ENCODE measurements at regions not wholly inside any gene's neighbourhood (a gene's known extent, or its start where the extent isn't known, plus 50 kb on each side); places are given as distances from the start of the nearest gene placed in this dataset.

DNA sequence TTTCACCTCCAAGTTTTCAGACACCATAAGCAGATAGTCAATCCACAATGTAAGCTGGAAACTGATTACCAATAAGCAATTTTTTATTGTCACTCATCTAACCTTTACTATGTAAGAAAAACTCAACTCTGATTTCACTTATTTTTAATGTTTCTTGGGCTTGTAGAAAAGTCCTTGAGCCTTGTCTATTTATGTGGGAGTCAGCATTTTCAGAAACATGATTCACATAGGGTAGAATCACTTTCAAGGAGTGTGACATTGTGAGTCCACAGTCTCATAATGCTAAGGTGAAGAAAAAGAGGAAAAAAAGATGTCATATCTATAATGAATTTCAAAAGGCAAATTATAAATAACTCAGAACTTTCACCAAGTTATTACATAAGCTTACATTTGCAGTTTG lies 2167.9 kb upstream of the C9orf72 start:
- ATAC-seq (no peak), DNase-seq (ENCODE audit: missing footprints) (no peak)
- intact Hi-C loops (cut with DNase I), result no loop called here

DNA sequence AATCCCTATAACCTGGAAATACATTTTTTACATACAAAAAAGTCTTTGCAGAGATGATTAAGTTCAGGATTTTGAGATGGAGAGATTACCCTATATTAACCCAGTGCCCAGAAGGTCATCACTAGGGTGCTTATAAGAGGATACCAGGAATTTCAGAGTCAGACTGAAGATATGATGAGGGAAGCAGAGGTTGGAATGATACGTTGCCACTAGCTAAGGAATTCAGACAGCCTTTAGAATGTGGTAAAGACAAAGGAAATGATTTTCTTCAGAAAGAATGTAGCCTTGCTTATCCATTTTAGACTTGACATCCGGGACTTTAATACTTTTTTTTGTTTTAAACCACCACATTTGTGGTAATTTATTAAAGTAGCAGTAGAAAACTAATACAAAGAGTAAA lies 2176.8 kb upstream of the C9orf72 start:
- intact Hi-C loops (cut with DNase I), result no loop called here
- DNase-seq (ENCODE audit: missing footprints), result no peak
- no peak for ATAC-seq

DNA sequence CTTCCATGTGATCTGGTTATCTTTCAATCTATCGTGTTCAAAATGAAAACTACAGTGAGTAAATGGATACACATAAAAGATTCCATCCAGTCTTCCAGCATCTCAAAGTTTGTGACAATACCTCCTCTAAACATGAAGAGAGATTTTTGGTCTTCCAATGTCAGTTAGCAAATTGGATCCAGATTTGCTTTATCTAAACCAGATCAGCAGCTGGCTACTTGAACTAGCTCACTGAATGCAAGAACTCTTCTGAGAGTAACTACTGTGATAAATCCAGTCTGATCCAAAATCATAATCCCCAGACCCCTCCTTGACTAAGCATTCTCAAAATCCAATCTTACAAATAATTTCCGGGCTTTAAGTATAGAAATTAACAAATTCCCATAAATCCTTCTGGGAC lies 2177.9 kb upstream of the C9orf72 start:
- ATAC-seq, result no peak
- DNase-seq (ENCODE audit: missing footprints), result no peak
- intact Hi-C loops (cut with DNase I), result no loop called here

DNA sequence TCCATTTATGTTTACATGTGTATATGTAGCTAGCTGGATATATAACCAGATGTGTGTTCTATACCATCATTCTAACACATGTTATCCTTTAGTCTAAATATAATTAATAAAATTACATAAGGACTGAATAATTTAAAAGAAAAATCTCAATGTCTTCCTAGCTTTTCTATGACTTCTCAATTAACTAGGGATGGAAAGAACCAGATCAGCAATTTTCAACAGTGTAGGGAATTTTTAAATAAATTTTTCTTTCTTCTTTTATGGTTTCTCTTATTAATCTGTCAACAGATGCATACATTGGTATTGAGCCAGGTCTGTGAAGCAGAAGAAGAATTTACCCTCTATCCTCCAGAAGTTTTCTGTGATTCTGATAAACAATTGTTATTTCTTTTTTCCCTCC lies 2180.4 kb upstream of the C9orf72 start:
- intact Hi-C loops (cut with DNase I), result no loop called here
- DNase-seq (ENCODE audit: missing footprints) (no peak), ATAC-seq (no peak)

DNA sequence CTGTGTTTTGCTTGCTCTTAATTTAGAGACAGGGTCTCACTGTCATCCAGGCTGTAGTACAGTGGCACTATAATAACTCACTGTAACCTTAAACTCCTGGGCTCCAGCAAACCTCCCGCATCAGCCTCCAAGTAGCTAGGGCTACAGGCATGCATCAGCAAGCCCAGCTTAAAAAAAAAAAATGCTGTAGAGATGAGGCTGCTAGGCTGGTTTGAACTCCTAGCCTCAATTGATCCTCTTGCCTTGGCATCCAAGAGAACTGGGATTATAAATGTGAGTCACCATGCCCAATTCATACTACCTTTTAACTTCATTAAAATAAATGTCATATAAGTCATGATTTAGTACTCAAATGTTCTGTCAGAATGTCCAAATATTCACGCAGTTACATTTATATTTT lies 2195.7 kb upstream of the C9orf72 start:
- intact Hi-C loops (cut with DNase I), result no loop called here
- DNase-seq (ENCODE audit: missing footprints), result no peak
- ATAC-seq, result no peak

DNA sequence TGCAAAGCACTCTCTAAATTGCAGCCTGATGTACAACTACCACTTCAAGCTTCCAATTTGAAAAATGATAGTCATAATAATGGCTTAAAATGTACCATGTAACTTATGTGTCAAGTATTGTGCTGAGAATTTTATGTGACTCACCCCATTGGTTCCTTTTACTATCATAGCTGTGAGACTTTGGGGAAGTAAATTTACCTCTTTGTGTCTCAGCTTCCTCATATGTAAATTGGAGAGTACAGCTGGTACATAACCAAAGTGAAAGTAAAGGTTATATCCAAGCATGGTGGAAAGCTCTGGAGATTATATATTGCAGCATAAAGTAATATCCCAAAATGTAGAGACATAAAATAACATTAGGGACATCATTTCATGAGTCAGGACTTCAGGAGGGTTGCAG lies 2200.4 kb upstream of the C9orf72 start:
- ATAC-seq (no peak), DNase-seq (ENCODE audit: missing footprints) (no peak)
- intact Hi-C loops (cut with DNase I), result no loop called here

DNA sequence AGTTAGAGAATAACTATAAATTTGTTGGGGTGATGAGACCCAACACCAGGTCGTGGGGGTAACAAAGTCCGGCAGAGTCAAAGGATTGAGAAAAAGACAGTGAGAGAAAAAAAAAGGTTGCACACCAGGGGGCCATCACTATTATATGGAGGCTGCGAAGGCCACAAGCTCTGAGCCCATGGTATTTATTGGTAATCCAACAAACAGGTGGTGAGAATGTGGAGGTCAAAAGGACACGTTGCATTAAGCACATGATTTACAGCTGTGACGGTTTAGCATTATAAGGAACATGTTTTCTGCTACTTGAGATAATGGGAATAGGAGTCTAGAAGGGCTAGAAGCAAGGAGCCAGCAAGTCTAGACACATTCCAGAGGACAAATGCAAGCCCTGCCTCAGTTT lies 2202.2 kb upstream of the C9orf72 start:
- ATAC-seq (no peak), DNase-seq (ENCODE audit: missing footprints) (no peak)
- intact Hi-C loops (cut with DNase I), result no loop called here

DNA sequence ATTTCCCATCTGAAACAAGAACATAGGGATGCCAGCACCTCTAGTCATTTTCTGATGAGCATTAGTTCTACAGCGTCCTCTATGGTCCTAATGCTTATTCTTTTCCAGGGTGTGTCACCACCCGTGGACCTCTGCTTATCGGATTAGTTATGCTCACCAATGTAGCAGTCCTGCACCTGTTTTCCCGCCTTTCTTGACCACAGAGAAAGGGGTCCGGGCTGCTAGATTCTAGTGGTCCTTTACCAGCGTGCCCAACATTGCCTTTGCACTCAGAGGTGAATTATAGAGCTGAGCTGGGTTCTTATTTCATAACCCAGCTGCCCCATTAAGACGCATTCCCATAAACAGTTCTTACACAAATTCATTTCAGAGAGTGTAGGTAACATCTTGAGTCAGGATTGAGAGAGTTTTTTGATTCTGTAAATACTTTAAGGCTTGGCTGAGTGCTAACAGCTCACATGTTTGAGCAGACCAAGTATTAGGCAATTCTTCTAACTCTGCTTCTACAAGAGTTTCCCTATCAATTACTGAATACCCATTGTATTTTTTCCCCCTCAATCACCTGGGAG lies 2205.1 kb upstream of the C9orf72 start:
- no peak for ATAC-seq
- DNase-seq (ENCODE audit: missing footprints), result no peak
- intact Hi-C loops (cut with DNase I), result no loop called here

DNA sequence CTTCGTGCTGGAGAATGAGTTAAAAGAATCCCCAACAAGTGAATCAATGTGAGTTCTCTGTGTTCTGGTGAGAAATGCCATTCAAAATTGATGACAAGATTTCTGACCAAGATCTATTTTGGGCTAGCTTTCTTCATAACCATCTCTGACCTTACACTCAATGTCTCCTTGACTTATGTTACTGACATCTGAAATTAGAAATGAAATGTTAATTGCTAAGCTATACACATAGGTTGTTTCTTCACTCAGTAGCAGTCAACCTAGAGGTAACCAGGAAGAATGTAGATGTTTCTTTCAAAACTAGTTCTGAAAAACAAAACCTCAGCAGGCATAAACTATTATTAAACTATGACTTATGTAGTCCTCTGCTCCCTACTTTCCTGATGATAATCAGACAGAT lies 2220.7 kb upstream of the C9orf72 start:
- DNase-seq (ENCODE audit: missing footprints) (no peak), ATAC-seq (no peak)
- intact Hi-C loops (cut with DNase I), result no loop called here

DNA sequence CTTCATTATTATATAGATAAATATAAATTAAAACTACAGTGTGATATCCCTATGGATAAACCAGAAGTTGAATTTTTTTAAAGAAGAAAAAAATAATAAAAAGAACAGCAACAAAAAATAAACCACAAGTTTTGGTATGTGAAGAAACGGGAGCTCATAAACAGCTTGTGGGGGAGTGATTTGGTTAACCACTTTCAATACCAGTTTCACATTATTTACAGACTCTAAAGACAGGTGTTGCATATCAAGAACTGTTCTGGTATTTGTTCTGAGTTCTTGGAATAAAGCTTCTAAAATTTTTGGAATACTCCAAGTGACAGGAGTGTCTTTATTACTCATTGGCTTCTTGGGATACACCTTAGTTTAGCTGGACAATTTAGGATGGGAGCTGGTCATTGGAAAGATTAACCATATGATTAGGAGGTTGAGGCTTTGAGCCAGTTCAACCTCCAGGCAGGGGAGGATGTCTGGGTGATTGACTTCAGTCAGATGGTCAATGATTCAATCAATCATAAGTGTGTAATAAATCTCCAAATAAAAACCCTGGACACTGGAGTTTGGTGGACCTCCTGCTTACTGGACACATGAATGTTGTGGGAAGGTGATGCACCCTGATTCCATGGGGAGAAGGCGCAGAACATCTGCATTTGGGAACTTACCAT lies 2223.1 kb upstream of the C9orf72 start:
- intact Hi-C loops (cut with DNase I), result no loop called here
- ATAC-seq, result no peak
- no peak for DNase-seq (ENCODE audit: missing footprints)

DNA sequence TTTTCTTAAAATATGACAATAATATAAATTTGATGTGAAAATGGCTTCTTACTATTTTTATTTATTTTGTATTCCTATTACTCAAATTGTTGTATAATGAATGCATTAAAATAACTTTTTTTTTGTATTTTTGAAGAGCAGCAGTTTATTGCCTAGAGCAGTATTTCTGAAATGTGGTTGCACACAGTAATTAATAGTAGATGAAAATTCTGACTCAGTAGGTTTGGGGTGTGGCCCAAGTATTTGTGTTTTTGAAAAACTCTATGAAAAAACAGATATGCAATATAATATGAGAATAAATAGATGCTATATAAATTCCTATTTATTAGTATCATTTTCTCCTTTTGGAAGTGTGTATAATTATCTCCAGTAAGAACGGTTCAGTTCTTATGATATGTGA lies 2225.3 kb upstream of the C9orf72 start:
- intact Hi-C loops (cut with DNase I), result no loop called here
- ATAC-seq (no peak), DNase-seq (ENCODE audit: missing footprints) (no peak)

DNA sequence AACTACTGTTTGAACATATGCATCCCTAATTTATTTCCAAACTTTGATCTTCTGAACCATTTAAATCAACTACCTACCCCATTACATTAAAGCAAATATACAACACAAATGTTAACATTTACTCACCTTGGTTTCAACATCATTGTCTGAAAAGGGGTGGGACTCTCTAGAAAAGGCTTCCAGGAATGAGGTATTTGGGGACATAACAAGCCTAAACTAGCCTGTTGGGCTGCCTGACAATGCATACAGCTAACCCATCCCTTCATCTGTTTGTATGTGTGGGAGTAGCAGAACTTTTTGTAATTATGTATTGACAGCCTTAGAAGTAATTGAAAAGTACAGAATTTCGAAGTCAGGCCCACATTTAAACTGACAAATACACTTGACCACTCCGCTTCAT lies 2225.9 kb upstream of the C9orf72 start:
- intact Hi-C loops (cut with DNase I), result no loop called here
- DNase-seq (ENCODE audit: missing footprints) (no peak), ATAC-seq (no peak)

DNA sequence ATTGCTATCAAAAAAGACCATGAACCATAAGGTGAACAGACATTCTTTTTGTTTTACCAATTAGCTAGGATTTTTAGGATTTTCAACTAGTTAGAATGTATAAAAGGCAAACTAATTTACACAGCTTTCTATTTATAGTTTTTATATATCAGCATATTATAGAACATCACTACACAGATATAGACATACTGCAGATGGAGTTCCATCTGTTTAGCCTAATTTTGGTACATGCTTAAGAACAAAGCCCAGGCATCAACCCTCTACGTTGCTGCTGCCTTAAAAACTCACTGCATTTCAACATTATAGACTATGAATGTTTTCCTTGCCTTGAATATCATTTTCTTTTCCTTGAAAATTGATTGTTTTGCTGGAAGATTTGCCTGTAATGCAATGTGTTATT lies 2227.5 kb upstream of the C9orf72 start:
- intact Hi-C loops (cut with DNase I), result no loop called here
- DNase-seq (ENCODE audit: missing footprints), result no peak
- no peak for ATAC-seq

DNA sequence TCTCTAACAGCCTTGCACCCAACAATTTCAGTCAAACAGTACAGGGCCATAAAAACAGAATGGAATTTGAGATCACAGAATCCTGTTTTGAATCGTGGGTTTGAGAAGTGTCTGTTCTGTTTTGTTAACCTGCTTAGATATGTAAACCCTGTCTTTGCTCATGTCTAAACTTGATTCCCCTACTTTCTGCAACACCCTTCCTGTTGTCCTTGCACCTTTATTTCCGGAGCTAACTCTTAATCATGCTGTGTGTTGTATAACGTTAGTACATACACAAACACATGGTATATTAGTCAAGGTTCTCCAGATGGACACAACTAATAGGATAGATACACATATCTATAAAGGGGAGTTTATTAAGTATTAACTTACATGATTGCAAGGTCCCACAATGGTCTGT lies 2229.2 kb upstream of the C9orf72 start:
- DNase-seq (ENCODE audit: missing footprints), result no peak
- intact Hi-C loops (cut with DNase I), result no loop called here

DNA sequence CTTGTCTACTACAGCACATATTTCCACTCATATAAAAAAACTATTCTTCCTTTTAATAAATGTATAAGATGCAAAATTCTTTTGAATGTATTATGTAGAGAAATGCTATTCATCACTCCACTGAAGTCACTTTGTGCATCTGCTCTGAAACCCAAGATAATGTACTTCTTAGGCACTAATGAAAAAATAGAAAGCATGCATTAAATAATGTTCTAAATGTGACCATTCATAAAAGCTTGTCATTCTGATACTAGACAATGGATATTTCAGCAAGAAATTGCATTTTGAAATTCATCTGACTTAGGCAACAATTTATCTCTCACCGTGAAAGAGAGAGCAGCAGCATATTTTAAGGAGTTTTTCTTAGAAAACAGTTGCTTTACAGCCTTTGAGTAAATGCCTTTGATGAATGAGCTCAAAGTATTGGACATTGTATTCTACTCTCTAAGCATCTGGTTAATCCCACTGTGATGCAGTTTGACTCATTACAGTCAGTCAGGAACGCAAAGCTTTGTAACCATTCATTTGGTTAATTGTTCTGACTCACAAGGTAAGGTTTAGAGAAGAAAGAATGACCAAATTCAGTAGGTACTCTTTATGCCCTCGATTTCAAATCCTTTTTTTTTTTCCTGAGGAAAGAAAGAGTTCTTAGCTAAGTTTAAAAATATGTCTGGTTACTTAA lies 2233.8 kb upstream of the C9orf72 start:
- DNase-seq (ENCODE audit: missing footprints) (no peak), ATAC-seq (no peak)
- intact Hi-C loops (cut with DNase I), result no loop called here

More for the DNA sequence above, 2229.2 kb upstream of the C9orf72 start:
- no peak for ATAC-seq

DNA sequence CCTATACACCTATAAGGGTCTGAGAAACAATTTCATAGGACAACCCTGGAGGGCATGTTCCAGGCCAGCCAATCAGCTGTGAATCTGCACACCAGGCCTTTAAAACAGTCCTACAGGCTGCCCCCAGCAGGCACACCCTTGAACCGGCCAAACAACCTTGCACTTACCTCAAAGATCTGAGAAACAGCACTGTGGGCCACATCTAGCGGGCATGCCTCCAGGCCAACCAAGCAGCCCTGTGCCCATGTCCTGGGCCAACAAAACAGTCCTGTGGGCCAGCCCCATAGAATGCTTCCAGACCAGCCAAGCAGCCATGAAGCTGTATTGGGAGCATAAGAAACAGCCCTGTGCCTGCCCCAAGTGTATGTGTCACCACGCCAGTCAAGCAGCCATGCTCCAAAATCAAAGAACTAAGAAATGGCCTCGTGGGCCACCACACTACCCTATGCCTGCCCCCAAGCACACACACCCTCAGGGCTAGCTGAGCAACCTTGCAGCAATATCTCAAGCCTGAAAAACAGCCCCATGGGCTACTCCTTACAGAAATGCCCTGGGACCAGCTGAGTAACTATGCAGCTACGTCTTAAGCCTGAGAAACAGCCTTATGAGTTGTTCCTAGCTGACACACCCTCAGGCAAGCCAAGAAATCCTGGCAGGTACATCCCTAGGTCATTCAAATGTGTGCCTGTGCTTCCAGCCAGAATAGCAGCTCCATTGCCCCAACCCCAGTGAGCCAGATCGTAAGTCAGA lies 2243.8 kb upstream of the C9orf72 start:
- DNase-seq (ENCODE audit: missing footprints), result no peak
- intact Hi-C loops (cut with DNase I), result no loop called here
- ATAC-seq, result no peak

DNA sequence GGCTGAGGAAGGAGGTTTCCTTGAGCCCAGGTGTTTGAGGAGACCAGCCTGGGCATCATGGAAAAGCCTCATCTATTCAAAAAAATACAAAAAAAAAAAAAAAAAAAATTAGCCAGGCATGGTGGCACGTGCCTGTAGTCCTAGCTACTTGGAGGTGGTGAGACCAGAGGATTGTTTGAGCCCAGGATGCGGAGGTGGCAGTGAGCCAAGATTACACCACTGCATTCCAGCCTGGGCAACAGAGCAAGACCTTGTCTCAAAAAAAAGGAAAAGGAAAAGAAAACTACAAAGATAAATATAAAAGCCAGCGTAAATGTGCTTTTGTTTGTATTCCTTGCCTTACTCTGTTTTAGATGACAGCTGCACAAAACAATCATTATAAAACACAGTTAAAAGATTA lies 2249.2 kb upstream of the C9orf72 start:
- ATAC-seq (no peak), DNase-seq (ENCODE audit: missing footprints) (no peak)
- intact Hi-C loops (cut with DNase I), result no loop called here

DNA sequence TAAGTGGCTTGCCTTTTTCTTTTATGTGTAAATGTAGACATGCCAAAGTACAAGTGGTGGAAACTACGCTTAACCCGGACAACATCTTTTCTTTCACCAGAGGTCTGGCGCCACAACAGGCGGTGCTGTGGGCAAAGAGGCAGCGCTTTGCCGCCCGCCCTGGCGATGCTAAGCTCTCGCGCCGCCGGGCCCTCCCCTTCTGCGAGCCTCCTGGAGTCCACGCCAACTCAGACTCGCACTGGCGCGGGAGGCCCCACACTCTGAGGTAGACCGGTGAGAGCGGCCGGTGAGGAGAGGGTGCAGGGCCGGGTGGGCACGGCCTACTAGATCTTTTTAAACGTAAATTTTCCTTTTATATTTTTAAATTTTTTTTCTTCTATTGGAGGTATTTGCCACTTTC lies 2253.1 kb upstream of the C9orf72 start:
- ATAC-seq, result no peak
- intact Hi-C loops (cut with DNase I), result no loop called here
- DNase-seq (ENCODE audit: missing footprints), result no peak

DNA sequence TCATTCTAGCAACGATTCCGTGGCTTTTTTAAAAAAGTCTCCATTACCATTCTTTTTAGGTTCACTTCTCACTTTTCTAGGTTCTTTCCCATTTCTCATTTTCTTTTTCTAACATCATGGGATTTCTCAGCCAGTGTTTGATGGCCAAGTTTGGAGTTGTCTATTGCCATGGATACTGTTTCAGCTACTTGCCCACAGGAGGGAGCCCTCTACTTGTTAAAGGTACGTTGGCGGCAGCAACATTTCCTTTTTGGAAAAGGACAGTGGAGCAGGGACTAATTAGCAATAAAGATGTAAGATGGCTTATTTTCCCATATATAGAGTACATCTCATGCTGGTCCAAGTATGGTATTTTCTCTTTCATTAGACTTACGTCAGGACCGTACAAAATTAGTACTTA lies 2257.5 kb upstream of the C9orf72 start:
- intact Hi-C loops (cut with DNase I), result no loop called here
- DNase-seq (ENCODE audit: missing footprints), result no peak
- no peak for ATAC-seq

DNA sequence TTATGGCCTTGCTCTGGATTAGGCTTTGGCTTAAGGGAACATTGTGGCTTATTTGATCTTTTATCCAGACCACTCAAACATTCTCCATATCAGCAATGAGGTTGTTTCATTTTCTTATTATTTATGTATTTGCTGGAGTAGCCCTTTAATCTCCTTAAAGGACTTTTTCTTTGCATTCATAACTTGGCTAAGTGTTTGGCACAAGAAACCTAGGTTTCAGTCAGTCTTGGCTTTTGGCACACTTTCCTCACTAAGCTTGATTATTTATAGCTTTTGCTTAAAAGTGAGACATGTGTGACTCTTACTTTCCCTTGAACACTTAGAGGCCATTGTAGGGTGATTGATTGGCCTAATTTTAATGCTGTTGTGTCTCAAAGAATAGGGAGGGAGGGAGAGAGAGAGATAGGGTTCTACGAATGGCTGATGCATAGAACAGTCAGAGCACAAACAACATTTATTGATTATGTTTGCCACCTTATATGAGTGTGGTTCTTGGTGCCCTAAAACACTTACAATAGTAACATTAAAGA lies 2265.3 kb upstream of the C9orf72 start:
- ATAC-seq, result no peak
- intact Hi-C loops (cut with DNase I), result no loop called here
- DNase-seq (ENCODE audit: missing footprints), result no peak

Data from Right ventricle myocardium inferior (tissue), 1 donor.